Activated T-cell treated with anti-CD3 and anti-CD28 coated beads, Interleukin-2, amount 50 U/mL, for 48 hours (primary cell): ENCODE measurements at regions not wholly inside any gene's neighbourhood (a gene's known extent, or its start where the extent isn't known, plus 50 kb on each side); places are given as distances from the start of the nearest gene placed in this dataset.
"Not testable (repeated sequence)": the region's sequence is repeated elsewhere in the genome, so short reads cannot be mapped to it uniquely, and the experiment has no call there.

Experiments
- DNase-seq, 2 experiments: peaks; one replicate each; pipeline ENCODE4 v3.0.0-alpha.2; 2020

GRCh38 chr3:110569073-110569472, 502.5 kb upstream of the NECTIN3 start:
- DNase-seq = no peak

GRCh38 chr3:110575702-110576101, 495.9 kb upstream of the NECTIN3 start:
- DNase-seq = no peak

- no peak for DNase-seq
Measured at GRCh38 chr3:110576960-110577359, 494.7 kb upstream of the NECTIN3 start.

GRCh38 chr3:110577854-110578253, 493.8 kb upstream of the NECTIN3 start:
- DNase-seq = no peak

- DNase-seq = no peak
Measured at GRCh38 chr3:110579840-110580550, 491.6 kb upstream of the NECTIN3 start.

- no peak for DNase-seq
Measured at GRCh38 chr3:110583373-110583935, 488.2 kb upstream of the NECTIN3 start.

- DNase-seq = no peak
Measured at GRCh38 chr3:110588906-110589305, 482.7 kb upstream of the NECTIN3 start.

- DNase-seq = no peak
Measured at GRCh38 chr3:110589341-110589740, 482.3 kb upstream of the NECTIN3 start.

- no peak for DNase-seq
Measured at GRCh38 chr3:110593749-110594148, 477.9 kb upstream of the NECTIN3 start.

GRCh38 chr3:110598847-110599490, 472.6 kb upstream of the NECTIN3 start:
- no peak for DNase-seq

GRCh38 chr3:110608566-110608965, 463.1 kb upstream of the NECTIN3 start:
- no peak for DNase-seq

GRCh38 chr3:110612045-110612444, 459.6 kb upstream of the NECTIN3 start:
- DNase-seq = no peak

- no peak for DNase-seq
Measured at GRCh38 chr3:110614186-110614585, 457.4 kb upstream of the NECTIN3 start.

GRCh38 chr3:110615454-110615853, 456.2 kb upstream of the NECTIN3 start:
- no peak for DNase-seq

GRCh38 chr3:110618512-110619226, 452.9 kb upstream of the NECTIN3 start:
- DNase-seq = no peak

GRCh38 chr3:110620118-110620517, 451.5 kb upstream of the NECTIN3 start:
- DNase-seq = no peak

- DNase-seq = no peak
Measured at GRCh38 chr3:110623571-110623970, 448.0 kb upstream of the NECTIN3 start.

GRCh38 chr3:110624576-110624975, 447.0 kb upstream of the NECTIN3 start:
- no peak for DNase-seq

- no peak for DNase-seq
Measured at GRCh38 chr3:110625201-110625747, 446.3 kb upstream of the NECTIN3 start.

- DNase-seq = not testable (repeated sequence)
Measured at GRCh38 chr3:110626652-110627111, 444.9 kb upstream of the NECTIN3 start.

- no peak for DNase-seq
Measured at GRCh38 chr3:110628650-110629301, 442.8 kb upstream of the NECTIN3 start.

GRCh38 chr3:110629917-110630316, 441.7 kb upstream of the NECTIN3 start:
- DNase-seq = no peak

- DNase-seq = no peak
Measured at GRCh38 chr3:110644203-110644602, 427.4 kb upstream of the NECTIN3 start.
